ENCODE measurements at regions not wholly inside any gene's neighbourhood (a gene's known extent, or its start where the extent isn't known, plus 50 kb on each side); places are given as distances from the start of the nearest gene placed in this dataset.

DNA sequence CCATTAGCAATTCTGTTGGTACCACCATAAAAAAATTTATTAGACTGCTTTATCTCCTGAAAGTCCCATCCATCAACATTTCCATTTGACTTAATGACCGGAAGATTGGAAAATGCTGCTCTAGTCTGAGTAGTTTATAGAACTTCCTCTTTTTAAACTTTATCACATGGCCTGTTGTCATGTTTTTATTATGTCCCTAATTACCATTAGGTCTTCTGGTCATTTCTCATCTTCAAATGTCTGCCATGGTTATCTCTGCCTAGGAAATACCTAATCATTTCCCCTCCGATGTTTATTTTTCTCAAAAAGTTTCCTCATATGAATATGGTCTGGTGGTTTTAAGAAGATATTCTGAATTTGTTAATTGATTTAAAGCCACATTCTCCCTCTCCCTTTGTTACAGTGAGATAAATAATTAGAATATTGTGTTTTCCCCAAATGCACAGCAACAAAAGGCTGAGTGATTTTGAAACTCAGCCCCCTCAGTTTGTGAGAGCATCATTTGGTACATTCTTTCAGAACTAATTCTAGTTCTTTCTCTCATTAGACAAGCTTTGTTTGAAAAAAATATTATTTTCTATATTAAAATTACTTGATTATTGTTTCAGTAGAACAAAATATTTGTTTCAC is 317.1 kb upstream of the ST6GAL2 start:
- TF ChIP-seq POLR2A (IDR thresholded peaks at IDR 0.05) (no peak), POLR2AphosphoS5 (IDR thresholded peaks at IDR 0.05) (no peak), EP300 (IDR thresholded peaks at IDR 0.05) (no peak)
- TF ChIP-seq, protein P1, sequence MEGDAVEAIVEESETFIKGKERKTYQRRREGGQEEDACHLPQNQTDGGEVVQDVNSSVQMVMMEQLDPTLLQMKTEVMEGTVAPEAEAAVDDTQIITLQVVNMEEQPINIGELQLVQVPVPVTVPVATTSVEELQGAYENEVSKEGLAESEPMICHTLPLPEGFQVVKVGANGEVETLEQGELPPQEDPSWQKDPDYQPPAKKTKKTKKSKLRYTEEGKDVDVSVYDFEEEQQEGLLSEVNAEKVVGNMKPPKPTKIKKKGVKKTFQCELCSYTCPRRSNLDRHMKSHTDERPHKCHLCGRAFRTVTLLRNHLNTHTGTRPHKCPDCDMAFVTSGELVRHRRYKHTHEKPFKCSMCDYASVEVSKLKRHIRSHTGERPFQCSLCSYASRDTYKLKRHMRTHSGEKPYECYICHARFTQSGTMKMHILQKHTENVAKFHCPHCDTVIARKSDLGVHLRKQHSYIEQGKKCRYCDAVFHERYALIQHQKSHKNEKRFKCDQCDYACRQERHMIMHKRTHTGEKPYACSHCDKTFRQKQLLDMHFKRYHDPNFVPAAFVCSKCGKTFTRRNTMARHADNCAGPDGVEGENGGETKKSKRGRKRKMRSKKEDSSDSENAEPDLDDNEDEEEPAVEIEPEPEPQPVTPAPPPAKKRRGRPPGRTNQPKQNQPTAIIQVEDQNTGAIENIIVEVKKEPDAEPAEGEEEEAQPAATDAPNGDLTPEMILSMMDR (IDR thresholded peaks at IDR 0.05): no peak

All from upper lobe of left lung (tissue), 4 donors.